Esophagus mucosa (tissue), 1 donor: ENCODE measurements at regions not wholly inside any gene's neighbourhood (a gene's known extent, or its start where the extent isn't known, plus 50 kb on each side); places are given as distances from the start of the nearest gene placed in this dataset.

ENCODE experiments used
- ATAC-seq: fragments of 200-7000 bp; cut with Tn5 transposase; one replicate; pipeline ENCODE4 v1.9.1; 2020
- donor health status: DM: yes; HTN: yes; CAD: no.

DNA sequence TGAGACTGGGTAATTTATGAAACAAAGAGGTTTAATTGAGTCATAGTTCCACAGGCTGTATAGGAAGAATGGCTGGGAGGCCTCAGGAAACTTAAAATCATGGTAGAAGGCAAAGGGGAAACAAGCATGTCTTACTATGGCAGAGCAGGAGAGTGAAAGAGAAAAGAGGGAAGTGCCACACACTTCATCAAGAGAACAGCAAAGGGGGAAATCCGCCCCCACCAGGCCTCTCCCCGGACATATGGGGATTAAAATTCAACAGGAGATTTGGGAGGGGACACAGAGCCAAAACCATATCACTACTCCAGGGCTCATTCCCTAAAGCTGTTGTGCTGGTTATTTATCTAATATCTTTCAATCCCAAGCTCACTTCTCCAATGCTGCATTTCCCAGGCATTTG lies 50.2 kb upstream of the NR3C1 start:
- ATAC-seq, result no peak
